ENCODE measurements at regions not wholly inside any gene's neighbourhood (a gene's known extent, or its start where the extent isn't known, plus 50 kb on each side); places are given as distances from the start of the nearest gene placed in this dataset.

- TF ChIP-seq CTCF (conservative IDR thresholded peaks at IDR 0.05; ENCODE audit: low read length), result no peak
- H3K4me3 ChIP-seq (ENCODE audit: low read length), result no peak overlapping the region
- DNase-seq (ENCODE audit: low read depth), result no peak
These were observed 127.7 kb upstream of the SHB start for GRCh38 chr9:38196714-38197113.

DNA sequence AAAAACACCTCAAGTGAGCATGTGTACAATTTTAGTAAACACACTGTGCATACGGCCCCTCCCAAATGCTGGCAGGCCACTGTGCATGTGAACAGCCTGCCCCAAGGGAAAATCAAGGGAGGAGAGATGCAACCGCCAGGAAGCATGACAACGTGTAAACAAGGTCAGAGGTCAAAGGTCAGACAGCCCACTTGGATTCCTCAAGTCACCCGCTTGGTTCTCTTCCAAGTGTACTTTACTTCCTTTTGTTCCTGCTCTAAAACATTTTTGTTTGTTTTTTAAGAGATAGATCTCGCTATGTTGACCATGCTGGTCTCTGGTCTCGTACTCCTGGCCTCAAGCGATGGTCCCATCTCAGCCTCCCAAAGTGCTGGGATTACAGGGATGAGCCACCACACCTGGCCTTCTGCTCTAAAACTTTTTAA lies 126.7 kb upstream of the SHB start:
- DNase-seq (ENCODE audit: low read depth), result no peak
- H3K4me3 ChIP-seq (ENCODE audit: low read length), result no peak overlapping the region

DNA sequence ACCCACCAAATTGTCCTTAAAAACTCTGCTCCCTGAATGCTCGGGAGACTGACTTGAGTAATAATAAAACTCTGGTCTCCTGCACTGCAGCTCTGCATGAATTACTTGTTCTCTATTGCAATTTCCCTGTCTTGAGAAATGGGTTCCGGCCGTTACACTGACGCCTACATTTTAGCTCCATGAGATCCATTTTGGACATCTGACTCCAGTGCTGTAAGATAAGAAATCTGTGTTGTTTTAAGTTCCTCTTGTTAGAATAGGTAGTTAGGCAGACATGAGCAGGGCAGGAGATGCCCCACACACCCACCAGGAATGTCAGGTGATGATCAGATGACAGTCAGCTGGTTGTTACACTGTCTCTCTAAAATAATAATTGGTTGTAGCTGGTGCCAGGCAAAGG lies 125.8 kb upstream of the SHB start:
- no peak for TF ChIP-seq CTCF (conservative IDR thresholded peaks at IDR 0.05; ENCODE audit: low read length)
- no peak overlapping the region for H3K4me3 ChIP-seq (ENCODE audit: low read length)

More for the DNA sequence above, 126.7 kb upstream of the SHB start:
- no peak for TF ChIP-seq CTCF (conservative IDR thresholded peaks at IDR 0.05; ENCODE audit: low read length)

GRCh38 chr9:38192731-38193265 lies 123.8 kb upstream of the SHB start:
- TF ChIP-seq CTCF (conservative IDR thresholded peaks at IDR 0.05; ENCODE audit: low read length), result no peak
- no peak for DNase-seq (ENCODE audit: low read depth)
- H3K4me3 ChIP-seq (ENCODE audit: low read length), result no peak overlapping the region

More for the DNA sequence above, 125.8 kb upstream of the SHB start:
- no peak for DNase-seq (ENCODE audit: low read depth)

DNA sequence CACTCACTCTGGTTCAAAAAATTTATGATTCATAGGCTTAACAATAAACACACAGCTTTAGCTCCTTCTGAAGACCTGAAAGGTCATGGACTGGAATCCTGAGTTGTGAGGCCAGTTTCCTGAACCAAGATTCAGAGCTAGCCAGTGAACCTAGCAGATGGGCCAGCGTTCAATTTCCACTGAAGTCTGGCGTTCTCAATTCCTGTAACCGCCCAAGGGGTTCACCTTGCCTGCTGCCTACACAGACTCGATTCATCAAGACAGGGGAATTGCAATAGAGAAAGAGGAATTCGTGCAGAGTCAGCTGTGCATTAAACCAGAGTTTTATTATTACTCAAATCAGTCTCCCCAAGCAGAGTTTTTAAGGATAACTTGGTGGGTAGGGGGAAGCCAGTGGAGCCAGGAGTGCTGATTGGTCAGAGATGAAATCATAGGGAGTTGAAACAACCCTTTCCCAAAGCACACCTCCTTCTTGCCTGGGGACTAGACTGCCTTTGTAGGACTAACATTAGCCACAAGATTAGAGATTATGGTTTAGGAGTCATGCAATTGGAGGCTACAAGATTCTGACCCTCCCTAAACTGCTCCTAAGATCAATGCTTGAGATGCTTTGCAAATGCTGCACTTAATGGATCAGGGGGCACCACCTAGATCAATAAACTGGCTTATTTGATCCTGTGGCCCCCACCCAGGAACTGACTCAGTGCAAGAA lies 117.5 kb upstream of the SHB start:
- H3K4me3 ChIP-seq (ENCODE audit: low read length), result no peak overlapping the region
- no peak for DNase-seq (ENCODE audit: low read depth)
- TF ChIP-seq CTCF (conservative IDR thresholded peaks at IDR 0.05; ENCODE audit: low read length), result no peak

DNA sequence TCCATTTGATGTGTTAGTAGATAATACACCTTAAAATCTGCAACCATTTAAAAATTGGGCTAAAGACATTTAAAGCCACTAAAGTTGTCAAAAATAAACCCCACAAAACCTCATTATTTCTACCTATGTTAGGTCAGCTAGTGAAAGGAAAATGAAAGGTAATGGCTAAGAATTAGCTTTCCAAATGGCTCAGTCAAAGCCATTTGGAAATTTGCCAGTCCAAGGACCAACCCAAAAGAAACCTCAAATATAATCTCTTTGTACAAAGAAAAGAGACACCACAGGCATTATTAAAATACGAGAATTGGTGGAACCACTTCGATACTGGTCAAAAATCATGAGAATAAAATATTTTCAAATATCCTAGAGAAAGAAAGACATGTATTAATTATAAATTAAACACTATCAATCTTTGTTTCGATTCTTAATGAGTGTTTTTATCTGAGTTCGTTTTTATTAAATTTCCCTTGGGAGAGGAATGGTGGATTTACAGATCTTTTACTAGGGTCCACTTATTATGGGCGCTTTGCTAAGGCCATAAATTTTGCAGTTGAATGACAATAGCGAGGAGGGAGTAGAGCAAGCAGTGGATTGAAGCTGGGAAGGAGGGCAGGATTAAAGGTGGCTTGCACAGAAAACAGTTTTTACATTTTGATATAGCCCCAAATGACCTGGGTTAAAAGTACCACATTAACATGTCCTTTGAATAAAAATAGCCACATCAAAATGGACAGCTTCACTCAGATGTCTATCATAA lies 116.8 kb upstream of the SHB start:
- TF ChIP-seq CTCF (conservative IDR thresholded peaks at IDR 0.05; ENCODE audit: low read length), result no peak
- no peak overlapping the region for H3K4me3 ChIP-seq (ENCODE audit: low read length)
- DNase-seq (ENCODE audit: low read depth), result no peak

Data from AG10803 (cell line).